Globus pallidus (tissue), 1 donor: ENCODE measurements at regions not wholly inside any gene's neighbourhood (a gene's known extent, or its start where the extent isn't known, plus 50 kb on each side); places are given as distances from the start of the nearest gene placed in this dataset.

Source experiments
- DNase-seq: peaks from one replicate; pipeline ENCODE4 v3.0.0-alpha.2; 2015; ENCODE audit warnings: low spot score

GRCh38 chr6:41471064-41471895, 74.9 kb upstream of the FOXP4 start:
- DNase-seq = no peak

GRCh38 chr6:41474213-41474933, 71.8 kb upstream of the FOXP4 start:
- no peak for DNase-seq

- DNase-seq = no peak
These were observed 71.0 kb upstream of the FOXP4 start for GRCh38 chr6:41475164-41475563.

- DNase-seq = no peak
These were observed 70.3 kb upstream of the FOXP4 start for GRCh38 chr6:41475737-41476357.

GRCh38 chr6:41476401-41476800, 69.8 kb upstream of the FOXP4 start:
- DNase-seq = no peak

GRCh38 chr6:41477572-41477971, 68.6 kb upstream of the FOXP4 start:
- no peak for DNase-seq

- DNase-seq = no peak
These were observed 62.2 kb upstream of the FOXP4 start for GRCh38 chr6:41483943-41484342.

GRCh38 chr6:41487860-41488432, 58.2 kb upstream of the FOXP4 start:
- no peak for DNase-seq

GRCh38 chr6:41488433-41489119, 57.6 kb upstream of the FOXP4 start:
- DNase-seq = no peak

GRCh38 chr6:41489120-41489851, 56.9 kb upstream of the FOXP4 start:
- no peak for DNase-seq

GRCh38 chr6:41492261-41492891, 53.8 kb upstream of the FOXP4 start:
- no peak for DNase-seq

GRCh38 chr6:41494212-41495110, 51.7 kb upstream of the FOXP4 start:
- no peak for DNase-seq
